ENCODE measurements at regions not wholly inside any gene's neighbourhood (a gene's known extent, or its start where the extent isn't known, plus 50 kb on each side); places are given as distances from the start of the nearest gene placed in this dataset.
"Not testable (repeated sequence)": the region's sequence is repeated elsewhere in the genome, so short reads cannot be mapped to it uniquely, and the experiment has no call there.

DNA sequence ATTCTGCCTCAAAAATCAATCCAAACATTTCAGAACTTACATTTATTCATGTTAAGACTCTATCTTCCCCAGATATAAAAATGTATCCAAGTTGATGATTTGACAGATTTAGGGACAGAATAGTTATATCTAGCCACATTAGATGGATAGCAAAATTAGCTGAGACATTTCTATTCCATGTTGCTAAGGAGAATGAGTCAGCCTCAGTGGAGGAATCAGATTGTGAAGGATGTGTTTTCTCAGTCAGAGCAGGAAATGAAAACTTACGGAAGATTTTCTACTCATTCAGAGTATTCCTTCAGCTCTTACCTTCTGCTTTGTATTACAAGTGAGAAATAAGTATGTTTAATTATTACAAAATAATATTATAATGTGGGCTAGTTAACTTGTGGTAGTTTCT lies 556.3 kb upstream of the ANO3 start:
- no peak for DNase-seq

DNA sequence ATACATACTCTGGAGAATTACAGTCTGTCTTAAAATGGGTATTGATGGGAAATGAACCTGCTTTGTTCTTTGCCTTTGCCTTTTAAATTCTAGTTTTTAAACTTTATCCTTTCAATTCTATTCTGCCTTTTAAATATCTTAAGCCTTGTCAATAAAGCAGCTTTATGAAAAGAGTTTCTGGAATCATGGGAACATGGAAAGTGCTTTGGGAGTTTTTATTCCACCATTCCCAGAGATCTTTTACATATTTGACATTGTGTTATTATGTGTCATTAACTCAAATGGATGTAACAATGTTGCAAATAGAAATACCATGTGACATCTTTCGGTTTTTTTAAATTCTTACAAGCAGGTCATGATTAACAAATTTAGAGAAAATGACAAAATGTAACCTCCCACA lies 555.7 kb upstream of the ANO3 start:
- no peak for DNase-seq

DNA sequence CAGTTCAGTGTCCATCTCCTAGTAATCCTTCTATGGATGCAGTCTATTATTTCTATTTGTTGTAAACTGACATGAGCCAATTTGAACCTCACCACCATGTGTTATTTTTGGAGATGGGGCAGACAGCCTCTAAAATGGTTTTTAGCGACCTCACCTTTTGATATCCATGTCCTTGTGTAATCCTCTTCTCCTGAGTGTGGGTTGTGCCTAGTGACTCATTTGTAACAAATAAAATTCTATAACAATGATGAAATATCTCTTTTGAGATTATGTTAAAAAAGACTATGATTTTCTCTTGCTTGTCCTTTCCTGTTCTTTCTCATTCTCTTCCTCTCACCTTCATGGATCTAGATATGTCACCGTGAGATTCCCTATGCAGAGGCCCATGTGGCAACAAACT lies 554.6 kb upstream of the ANO3 start:
- DNase-seq, result no peak

DNA sequence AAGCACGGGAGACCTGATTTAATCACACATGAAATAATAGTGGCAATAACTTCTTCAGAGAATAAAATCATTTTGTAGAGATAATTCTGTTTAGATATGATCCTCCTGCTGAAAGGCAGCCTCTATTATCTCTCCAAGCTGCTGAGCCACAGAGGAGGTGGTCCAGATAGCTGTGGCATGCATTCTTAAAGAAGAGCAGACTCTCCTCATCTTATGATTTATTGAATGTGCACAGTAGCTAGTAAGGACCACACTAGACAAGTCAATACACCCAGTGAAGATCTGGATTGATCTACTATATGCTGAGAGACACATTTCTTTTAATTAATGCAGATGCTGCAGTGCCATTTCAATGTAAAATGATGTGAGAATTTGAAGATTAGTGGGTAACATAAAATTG lies 552.9 kb upstream of the ANO3 start:
- no peak for DNase-seq

DNA sequence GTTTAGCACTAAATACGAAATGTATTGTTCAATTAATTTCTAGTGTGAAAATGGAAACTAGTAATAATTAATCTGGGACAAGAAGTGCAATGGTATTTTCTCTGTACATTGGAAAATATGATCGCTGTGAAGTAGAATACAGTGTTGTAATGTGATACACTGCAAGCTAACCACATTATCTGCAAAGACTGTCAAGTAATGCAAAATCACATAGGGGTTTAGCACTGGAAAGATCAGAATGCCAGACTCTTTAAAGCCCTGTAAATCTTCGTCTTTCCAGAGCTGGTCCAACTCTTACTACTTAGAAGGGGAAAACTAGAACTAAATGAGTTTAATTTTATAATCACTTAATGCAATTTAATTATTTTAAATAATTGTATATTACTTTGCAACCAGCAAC lies 544.5 kb upstream of the ANO3 start:
- DNase-seq, result no peak

DNA sequence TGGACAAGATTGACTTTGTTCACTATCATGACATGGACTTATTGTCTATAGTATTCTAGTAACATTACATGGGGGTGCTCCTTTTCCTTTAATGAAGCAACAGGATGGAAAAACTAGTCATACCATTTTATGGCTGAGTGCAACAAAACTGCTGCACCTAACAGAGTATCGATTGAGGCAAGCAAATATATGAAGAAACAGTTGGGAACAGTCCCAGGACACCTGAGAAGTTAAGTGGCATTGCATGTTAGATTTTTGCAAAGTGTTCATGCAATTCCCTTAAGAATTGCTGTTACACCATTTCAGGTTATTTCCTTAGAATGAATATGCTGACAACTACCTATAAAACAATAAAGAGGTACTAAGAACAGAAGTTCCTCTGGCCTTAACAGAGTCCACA lies 541.5 kb upstream of the ANO3 start:
- DNase-seq, result no peak

DNA sequence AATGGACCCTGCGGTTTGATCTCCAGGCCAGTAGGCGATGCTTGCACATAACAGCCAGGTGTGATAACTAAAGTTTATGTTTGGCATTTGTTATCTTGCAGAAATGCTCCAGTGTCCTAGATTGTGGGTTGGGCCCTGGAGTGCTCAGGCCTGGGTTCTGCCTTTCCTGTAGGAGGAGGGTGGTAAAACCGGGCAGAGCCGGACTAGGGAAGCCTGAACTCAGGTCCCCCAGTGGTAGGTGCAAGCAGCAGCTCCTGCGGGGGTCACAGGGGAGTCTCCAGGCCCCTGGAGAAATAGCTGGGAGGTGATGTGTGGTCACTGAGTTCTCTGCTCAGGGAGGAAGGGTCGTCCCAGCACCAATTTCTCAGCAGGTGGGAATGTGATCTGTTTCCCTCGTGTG lies 538.3 kb upstream of the ANO3 start:
- no peak for DNase-seq

DNA sequence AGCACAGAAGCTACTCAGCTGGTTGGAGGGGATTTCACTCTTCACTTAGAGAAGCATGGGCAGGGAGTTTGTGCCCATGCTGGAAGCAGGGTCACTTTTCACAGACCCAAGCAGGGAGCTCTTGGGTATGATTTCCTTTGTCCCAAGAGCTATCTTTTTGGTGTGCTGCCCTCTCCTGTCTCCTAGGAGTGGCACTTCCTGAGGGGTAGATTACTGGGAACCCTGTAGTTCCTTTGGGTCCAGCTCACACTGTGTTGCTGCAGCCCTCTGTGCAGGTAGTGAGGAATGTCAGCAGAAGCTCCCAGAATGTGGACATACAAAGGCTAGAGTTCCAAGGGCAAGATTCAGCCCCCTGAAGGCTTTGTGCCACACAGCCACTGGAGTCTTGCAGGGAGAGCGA lies 537.1 kb upstream of the ANO3 start:
- DNase-seq, result no peak

DNA sequence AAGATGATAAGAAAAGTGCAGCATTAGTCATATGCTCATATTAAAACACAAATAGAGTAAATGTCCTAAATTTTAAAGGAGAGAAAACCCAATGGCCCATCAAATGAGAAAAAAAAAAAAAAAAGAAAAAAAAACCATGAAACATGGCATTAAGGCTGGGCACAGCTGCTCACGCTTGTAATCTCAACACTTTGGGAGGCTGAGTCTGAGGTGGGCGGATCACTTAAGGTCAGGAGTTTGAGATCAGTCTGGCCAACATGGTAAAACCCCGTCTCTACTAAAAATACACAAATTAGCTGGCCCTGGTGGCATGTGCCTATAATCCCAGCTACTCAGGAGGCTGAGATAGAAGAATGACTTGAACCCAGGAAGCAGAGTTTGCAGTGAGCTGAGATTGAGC lies 515.5 kb upstream of the ANO3 start:
- no peak for DNase-seq

DNA sequence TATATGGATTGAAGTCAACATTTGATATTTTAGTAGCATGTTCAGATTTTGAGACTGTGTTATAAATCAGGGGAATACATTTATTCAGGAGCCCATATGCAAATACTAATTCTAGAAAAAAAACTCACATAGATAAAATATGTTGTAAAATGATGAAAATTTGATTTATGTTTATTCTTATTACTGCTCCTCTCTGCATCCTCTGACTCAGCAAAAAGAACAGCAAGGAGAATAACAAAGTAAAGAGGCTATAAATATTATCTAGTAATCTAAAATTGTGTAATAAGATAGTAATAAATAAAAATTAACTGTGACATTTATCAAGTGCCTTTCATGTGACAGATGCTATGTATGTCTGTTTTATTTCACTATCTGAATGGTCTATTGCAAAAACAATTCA lies 507.2 kb upstream of the ANO3 start:
- DNase-seq, result no peak

DNA sequence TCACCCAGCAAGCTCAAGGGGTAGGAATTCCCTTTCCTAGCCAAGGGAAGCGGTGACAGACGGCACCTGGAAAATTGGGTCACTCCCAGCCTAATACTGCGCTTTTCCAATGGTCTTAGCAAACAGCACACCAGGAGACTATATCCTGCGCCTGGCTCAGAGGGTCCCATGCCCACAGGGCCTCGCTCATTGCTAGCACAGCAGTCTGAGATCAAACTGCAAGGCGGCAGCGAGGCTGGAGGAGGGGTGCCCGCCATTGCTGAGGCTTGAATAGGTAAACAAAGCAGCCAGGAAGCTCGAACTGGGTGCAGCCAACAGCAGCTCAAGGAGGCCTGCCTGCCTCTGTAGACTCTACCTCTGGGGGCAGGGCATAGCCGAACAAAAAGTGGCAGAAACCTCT lies 500.4 kb upstream of the ANO3 start:
- DNase-seq, result not testable (repeated sequence)

DNA sequence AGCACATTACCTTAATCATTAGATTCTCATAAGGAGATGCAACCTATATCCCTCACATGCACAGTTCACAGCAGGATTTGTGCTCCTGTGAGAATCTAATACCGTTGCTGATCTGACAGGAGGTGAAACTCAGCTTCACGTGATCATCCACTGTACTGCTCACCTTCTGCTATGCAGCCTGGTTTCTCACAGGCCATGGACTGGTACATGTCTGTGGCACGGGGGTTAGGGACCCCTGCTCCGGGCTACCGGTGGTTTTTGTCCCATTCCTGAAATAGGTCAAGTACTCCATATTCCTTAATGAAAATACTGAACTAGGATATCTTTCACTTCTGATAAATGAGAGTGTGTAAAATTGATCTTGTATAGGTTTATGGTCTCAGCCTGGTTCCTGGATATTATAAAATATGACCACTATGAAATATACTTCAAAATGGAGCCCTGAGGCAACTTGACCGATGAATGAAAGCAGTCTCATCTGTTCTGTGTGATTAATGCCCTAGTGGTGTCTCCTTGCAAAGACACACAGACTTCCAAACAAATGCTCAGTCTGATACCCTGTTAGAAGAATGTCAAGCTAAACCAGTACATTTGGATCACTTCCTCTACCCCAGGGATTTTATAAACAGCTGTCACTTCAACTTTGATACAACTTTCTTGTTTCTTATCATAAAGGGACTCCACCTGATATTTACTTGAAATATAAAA lies 492.9 kb upstream of the ANO3 start:
- DNase-seq, result no peak

DNA sequence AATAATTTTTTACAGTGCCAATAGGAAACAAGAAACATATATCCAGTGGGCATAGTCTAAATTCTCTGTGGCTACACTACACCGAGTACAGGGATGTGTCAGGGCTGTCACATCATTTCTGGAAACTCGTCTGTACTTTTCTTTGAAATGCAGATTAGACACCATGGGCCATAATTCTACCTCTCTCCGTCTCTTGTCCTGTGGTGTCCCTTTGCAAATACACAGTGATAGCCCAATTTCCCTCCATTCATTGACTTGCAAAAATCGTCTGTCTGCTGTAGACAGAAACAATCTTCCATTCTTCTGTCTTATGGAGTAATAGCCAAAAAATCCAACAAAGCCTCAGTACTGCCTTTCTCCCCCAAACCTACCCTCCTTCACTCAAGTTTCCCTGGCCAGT lies 487.1 kb upstream of the ANO3 start:
- no peak for DNase-seq

DNA sequence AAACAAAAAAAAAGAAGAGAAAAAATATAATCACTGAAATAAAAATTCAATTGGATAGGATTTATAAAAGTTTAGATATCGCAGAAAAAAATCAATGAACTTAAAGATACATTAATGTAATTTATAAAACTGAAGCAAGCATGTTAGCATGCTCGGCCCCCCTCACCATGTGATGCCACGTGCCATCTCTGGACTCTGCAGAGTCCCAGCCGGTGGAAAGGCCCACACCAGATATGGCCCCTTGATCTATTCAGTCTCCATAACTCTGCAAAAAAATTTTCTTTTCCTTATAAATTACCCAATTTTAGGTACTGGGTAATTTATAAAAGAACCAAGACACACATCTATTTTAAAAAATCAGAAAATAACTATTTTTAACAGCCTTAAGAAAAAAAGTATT lies 476.0 kb upstream of the ANO3 start:
- no peak for DNase-seq

DNA sequence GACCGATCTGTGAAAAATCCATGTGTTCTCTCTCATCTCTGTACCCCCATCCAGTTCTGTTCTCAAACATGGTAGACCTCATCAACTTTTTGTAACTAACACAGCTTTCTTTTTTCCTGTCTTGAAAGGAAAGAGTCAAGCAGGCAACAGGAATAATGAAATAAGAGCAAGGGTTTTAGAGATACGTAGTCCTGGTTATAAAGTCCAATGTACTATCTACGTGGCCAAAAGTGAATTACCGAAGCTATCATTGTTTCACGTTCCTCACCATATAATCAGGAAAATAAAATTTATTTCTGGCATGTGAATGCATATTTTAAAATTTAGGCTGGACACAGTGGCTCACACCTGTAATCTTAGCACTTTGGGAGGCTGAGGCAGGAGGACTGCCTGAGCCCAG lies 472.2 kb upstream of the ANO3 start:
- DNase-seq, result no peak

DNA sequence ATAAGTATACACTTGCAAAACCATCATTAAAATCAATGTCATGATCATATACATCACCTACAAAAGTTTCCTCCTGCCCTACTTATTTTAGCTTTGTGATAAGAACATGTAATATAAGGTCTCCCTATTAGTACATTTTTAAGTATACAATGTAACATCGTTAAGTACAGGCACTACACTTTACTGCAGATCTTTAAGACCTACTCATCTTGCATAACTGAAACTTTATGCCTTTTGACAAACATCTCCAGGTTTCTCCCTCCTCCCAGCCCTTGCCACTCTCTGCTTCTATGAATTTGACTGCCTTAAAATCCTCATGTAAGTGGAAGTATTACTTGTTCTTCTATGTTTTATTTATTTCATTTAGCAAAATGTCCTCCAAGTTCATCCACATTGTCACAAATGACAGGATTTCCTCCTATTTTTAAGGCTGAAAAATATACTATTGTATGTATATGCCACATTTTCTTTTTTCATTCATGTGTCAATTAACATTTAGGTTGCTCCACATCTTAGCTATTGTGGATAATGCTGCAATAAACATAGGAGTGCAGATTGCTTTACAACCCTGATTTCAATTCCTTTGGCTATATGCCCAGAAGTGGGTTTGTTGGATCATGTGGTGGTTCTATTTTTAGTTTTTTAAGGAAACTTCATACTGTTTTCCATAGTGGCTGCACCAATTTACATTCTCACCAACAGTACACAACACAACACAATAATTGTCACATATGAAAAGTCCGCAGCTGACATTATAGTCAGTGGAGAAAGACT lies 471.1 kb upstream of the ANO3 start:
- DNase-seq, result no peak

DNA sequence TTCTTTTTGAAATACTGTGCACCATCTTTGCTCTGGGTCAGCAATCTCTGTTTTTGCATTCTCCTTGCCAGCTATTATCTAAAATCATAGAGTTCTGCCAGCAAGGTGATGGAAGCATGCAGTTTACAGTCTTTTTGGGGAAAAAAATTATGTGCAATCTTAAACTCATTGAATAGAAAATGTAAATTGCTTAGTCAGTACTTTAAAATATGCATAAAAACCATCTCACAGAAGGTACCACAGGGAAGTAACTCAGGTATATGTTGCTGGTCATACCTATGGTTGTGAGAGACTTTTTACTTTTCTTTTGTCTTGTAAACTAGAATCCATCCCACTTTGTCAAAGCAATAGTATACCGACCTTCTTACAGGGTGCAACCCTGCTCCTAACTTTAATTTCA lies 469.8 kb upstream of the ANO3 start:
- DNase-seq, result no peak

DNA sequence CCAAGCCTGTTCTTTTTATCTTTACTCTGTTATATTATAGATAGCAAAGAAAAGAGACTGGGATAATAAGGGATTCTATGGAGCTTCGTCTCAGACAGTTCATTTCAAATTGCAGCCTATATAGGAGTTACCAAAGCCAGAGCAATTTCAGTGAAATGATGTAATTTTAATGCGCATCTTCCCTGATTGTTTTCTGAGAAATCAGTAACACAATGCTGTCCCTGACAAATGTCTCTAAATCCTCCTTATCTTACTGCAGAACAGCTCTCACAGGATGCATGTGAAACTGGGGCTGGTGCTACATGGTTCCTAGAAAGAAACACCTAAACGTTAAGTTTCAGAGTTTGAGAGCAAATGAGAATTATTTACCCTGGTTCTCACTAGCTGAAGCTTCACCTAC lies 467.9 kb upstream of the ANO3 start:
- DNase-seq, result no peak

DNA sequence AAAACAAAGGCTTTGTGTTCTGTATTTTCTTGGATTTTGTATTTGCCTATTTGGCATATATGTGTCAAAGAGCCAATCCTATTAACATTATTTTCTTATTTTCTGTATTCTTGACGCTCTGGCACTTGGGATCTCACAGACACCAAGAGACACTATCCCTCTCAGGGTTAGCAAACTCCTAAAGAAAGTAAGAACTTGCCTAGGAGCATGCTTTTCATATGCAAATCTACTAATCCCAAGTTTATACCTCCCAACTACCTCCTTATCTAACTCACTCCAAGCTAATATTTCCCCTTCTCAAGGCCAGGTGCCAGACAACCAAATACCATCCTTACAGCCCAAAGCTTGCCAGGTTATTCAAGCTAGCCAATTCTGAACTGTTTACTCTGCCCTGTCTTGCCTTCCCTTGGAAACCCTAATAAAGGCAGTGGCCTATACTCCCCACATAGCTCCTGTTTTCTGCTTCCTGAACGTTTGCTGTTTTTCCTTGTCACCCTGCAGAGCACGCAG lies 455.4 kb upstream of the ANO3 start:
- no peak for DNase-seq

DNA sequence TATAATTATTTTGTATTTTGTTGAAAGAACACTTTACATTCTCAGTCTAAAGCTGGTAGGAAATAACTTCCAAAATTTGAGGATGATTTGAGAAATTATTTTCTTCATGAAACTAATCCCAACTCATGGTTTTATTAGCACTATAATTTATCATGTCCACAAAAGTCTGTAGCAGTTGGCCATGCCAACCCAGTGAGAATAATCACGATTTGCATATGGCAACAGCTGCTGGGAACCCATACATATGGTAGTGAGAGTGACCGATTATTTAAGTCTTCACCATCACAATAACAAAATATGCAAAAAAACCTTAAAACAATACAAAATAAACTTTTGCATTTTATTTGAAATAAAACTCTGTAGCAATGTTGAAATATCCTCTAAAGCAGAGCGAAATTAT lies 445.9 kb upstream of the ANO3 start:
- DNase-seq, result no peak

DNA sequence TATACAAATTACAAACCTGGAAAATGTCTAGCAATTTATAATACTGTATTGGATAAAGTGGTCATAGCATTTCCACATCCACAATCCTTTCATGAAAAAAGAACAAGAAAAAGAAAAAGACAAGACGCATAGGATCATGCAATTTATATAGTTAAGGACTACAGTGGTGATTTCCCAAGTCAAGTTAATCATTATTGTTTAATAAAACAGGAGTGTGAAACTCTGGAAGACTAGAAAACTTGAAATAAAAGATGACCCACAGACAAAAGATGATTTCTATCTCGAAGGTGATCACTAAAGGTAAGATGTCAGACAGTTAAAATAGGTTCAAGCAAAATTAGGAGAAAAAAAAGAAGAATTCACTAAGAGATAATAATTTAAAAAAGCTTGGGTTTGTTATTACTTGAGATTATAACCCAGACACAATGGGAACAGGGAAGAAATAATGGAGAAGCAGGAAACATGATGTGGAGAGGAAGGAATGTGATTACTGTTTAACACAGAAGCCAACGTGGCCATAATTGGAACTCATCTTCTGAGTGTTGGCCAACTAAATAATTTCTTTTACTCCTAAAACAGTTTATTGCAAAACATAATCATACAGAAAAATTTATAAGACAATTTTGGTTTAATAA lies 441.2 kb upstream of the ANO3 start:
- no peak for DNase-seq

DNA sequence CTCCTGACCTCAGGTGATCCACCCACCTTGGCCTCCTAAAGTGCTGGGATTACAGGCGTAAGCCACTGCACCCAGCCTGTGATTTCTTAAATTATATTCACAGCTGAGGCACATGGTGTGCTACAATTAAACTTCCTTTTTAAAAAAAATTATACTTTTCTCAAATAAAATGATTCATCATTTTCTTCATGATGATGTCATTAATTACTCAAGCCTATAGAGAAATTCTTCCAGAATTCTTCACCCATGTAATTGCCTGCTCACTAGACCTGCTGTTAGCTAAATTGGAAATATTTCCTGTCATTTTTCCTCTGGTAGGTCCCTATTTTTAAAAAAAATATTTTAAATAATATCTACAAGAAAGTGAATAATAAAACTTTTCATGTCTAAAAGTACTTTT lies 440.0 kb upstream of the ANO3 start:
- no peak for DNase-seq

DNA sequence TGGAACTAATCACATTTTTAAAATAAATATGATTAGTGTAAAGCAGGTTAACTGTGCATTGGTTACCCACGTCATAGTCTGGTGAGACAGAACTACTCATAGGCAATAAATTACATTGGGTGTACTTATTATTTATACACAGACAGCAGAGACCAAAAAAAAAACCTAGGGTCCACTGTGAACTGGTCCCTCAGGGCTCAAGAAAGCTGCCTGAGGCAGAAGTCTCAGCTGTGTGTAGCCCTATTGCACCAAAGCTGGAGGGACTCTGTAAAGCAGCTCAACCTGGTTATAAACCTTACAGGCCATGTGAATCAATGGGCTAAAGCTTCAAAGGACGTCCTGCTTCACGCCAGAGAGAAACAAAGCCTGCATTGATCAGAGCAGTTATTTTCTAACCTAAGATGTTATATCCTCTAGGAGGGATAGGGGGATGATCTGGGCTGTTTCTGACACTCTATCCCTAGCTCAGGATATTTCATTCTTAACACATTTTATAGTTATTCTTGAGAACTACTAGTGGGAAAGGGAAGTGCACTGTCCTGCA lies 432.2 kb upstream of the ANO3 start:
- no peak for DNase-seq

DNA sequence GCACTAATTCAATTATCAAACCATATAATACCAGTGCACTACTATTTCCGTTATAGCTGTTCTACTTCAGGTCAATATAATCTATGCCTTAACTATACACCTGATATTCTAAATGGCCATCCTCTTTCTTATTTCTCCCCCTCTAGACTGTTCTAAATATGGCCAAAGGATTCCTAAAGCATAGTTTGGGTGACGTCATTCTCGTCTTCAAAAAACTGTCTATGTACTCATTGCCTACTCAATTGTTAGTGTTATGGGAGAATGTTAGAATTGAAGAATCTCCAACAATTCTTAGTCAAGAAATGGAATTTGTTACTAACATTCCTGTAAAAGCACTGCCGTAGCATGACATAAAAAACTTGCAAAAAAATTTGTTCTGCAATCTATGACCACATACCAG lies 431.1 kb upstream of the ANO3 start:
- DNase-seq, result no peak

All from suppressor macrophage treated with lipopolysaccharide for 1 hour (primary cell).